IPS DF 4.7 (cell line): ENCODE measurements at regions not wholly inside any gene's neighbourhood (a gene's known extent, or its start where the extent isn't known, plus 50 kb on each side); places are given as distances from the start of the nearest gene placed in this dataset.
"Not testable (repeated sequence)": the region's sequence is repeated elsewhere in the genome, so short reads cannot be mapped to it uniquely, and the experiment has no call there.

Experiments used
- DNase-seq: peaks from one replicate; pipeline ENCODE4 v3.0.0-alpha.2; 2013; ENCODE audit warnings: low spot score; ENCODE audit errors: extremely low read depth

DNA sequence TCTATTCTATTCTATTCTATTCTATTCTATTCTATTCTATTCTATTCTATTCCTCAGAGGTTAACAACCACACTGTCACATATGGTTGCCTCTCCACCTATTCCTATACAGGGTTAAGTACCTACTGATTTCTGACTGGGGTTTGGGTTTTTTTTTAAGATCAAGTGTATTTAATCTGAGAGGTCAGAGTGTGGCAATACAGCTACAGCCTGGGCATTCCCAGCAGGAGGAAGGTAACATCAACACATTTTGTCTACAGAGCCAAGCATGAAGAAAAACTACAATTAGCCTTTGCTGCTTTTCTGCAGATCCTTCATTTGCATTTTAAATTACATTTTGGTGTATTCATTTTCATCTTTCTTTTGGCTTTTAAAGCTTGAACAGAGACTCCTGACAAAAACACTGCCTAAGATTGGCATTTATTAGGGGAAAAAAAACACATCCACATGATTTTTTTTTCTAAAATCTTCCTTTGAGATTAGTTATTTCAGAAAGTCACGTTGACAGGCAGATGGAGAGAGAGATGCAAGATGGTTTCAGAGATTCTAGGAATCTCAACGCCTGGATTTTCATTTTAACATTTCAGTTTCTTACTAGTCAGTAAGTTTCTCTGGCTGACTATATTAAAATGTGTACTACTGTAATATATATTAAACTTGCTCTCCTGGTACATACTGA is 255.9 kb upstream of the TET2 start:
- DNase-seq = no peak

DNA sequence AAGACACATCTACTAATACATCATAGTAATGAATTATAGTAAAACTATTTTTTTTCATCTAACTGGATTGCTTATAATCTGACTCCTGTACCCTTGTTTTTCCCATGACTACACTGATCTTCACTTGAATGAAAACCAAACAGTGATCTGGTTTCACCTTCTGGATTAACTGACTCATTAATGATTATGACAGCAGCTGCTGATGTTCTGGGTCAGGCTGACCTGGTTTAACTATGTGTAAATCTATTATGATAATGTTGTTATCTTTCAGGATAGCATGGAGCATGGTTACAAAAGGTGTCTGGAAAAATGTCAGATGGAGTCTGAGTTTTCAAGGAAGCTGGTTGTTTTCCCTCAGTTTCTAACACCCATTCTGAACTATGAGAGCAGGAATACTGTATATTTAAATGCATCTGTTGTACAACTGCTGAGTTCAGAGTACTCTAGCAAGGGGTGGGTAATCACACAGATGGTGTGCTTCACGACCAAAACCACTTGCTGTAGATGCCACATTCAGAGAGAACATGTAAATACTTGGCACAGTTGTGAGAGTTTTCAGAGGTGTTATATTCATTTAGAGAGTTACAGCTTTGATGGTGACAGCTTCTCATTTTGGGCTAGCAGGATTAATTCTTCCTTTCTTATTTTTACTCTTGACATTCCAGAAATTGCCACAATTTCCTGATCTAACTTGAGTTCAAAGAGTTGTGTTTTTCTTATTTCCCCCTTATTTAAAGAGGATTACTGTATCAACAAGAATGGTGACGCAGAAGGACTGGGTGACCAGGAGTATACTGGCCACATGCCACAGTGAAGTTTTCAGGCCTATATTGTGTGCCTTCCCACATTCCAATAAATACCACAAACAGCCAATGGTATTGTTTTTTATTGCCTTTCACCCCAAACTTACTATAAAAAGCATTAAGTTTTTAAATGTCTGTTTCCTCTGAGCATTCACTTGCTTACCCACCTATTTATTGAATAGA is 249.7 kb upstream of the TET2 start:
- no peak for DNase-seq

- no peak for DNase-seq
Observed at GRCh38 chr4:104899863-104900262, 246.8 kb upstream of the TET2 start.

GRCh38 chr4:104901438-104901837 is 245.2 kb upstream of the TET2 start:
- no peak for DNase-seq

GRCh38 chr4:104901961-104902605 is 244.6 kb upstream of the TET2 start:
- DNase-seq = no peak

DNA sequence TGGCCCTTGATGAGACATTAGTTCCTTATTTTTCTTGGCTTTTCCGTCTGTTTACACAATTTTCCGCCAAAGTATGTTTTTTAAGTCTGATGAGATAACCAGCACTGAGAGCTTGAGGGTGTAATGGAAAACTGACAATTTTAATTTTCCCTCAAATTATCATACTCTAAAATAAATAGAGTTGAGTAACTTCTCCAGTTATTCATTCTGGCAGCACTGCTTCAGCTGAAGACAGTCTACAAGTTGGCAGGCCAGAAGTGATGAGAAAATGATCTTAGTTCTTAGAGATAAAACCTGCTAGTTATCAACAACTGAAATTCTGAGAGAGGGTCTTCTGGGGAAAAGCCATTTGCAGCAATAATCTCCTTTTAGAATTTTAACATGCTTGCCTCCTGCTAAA is 241.6 kb upstream of the TET2 start:
- no peak for DNase-seq

- DNase-seq = no peak
Observed at GRCh38 chr4:104905546-104905945, 241.1 kb upstream of the TET2 start.

DNA sequence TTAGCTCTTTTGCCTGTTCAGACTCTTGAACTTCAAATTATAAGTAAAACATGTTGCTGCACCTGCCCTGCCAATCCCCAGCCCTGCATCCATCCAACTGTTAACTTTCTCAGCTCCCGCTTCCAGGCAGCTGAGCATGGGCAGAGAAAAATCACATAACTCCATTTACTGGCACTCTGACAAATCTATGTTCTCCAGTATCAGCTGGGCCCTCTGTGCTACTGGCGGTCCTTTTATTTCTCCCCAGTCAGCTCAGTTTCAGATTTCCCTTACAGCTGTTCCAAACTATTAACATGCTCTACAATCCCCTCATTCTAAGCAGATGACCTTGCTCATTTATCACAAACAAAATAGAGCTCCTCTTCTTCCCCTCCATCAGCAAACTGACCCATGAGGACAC is 240.4 kb upstream of the TET2 start:
- DNase-seq = no peak

- DNase-seq = no peak
Observed at GRCh38 chr4:104907074-104907649, 239.5 kb upstream of the TET2 start.

GRCh38 chr4:104907991-104908390 is 238.7 kb upstream of the TET2 start:
- DNase-seq = no peak

- DNase-seq = no peak
Observed at GRCh38 chr4:104909376-104909775, 237.3 kb upstream of the TET2 start.

DNA sequence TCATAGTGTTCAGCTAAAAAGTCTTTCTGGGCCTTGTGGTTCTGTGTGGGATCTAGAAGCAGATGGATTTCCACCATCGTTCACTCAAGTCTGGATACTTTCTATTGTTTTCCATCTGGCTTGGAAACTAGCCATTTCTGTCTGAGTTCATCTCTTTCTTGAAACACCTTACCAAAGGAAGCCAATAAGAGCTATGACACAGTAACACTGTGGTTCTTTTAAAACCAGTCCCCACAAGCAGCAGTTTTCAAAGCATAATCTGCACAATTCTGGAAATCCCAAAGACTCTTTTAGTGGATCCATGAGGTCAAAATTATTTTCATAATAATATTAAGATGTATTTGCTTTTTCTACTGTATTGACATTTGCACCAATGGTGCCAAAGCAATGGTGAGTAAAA is 234.2 kb upstream of the TET2 start:
- DNase-seq = no peak

- DNase-seq = no peak
Observed at GRCh38 chr4:104915373-104915772, 231.3 kb upstream of the TET2 start.

GRCh38 chr4:104915864-104916263 is 230.8 kb upstream of the TET2 start:
- DNase-seq = peak; percentile 69

- DNase-seq = no peak
Observed at GRCh38 chr4:104919406-104919805, 227.3 kb upstream of the TET2 start.

GRCh38 chr4:104930298-104930697 is 216.4 kb upstream of the TET2 start:
- DNase-seq = no peak

GRCh38 chr4:104930745-104931736 is 215.6 kb upstream of the TET2 start:
- not testable (repeated sequence) for DNase-seq

DNA sequence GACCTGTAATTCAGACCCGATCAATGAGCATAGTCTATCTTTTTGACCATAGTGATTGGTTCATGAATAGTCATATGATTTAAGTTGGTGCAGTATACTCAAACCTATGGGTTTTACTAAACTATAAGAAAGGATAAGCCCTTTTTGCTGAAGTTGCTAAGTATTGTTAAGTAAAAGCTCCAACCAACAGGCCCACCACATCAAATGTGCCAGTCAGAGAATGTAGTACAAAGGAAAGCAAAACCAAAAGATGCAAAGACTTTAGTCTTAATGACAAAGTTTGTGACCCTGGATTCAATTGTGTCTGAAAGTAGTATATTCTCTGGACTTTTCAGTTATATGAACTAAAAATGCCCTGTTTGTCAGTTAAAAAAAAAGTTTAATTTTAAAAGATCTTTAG is 208.1 kb upstream of the TET2 start:
- DNase-seq = no peak

GRCh38 chr4:104940927-104941326 is 205.7 kb upstream of the TET2 start:
- no peak for DNase-seq

- DNase-seq = no peak
Observed at GRCh38 chr4:104941661-104942062, 205.0 kb upstream of the TET2 start.
